GM12891 (cell line): ENCODE measurements at regions not wholly inside any gene's neighbourhood (a gene's known extent, or its start where the extent isn't known, plus 50 kb on each side); places are given as distances from the start of the nearest gene placed in this dataset.
"Not testable (repeated sequence)": the region's sequence is repeated elsewhere in the genome, so short reads cannot be mapped to it uniquely, and the experiment has no call there.

ENCODE experiments used
- DNase-seq: peaks from one replicate; pipeline ENCODE4 v3.0.0; 2011; ENCODE audit warnings: low spot score; ENCODE audit not compliant: insufficient read length
- FAIRE-seq: peaks from 2 replicates; lab custom pipeline; 2011; peaks lifted over from hg19 to GRCh38; lab: Jason Lieb, UNC
- PAX5 ChIP-seq: IDR thresholded peaks from 2 replicates; pipeline ENCODE4 v1.6.1; 2011; ENCODE audit warnings: low read length, moderate library complexity, mild to moderate bottlenecking; ENCODE audit not compliant: insufficient read depth, severe bottlenecking
- POLR2A ChIP-seq: IDR thresholded peaks from 2 replicates; pipeline ENCODE4 v1.6.1; 2011; ENCODE audit warnings: low read depth, low read length, control low read depth
- POLR2AphosphoS5 ChIP-seq: IDR thresholded peaks from 2 replicates; pipeline ENCODE4 v1.6.1; 2011; ENCODE audit warnings: low read depth, low read length, control low read depth
- POU2F2 ChIP-seq: IDR thresholded peaks from 2 replicates; pipeline ENCODE4 v1.6.1; 2011; ENCODE audit warnings: low read depth, mild to moderate bottlenecking, control low read depth, low read length, moderate library complexity
- SPI1 ChIP-seq: IDR thresholded peaks from 2 replicates; pipeline ENCODE4 v1.6.1; 2011; ENCODE audit warnings: low read depth, low read length, control low read depth
- TAF1 ChIP-seq: IDR thresholded peaks from 2 replicates; pipeline ENCODE4 v1.6.1; 2011; ENCODE audit warnings: low read depth, low read length, control low read depth

- DNase-seq (no peak), FAIRE-seq (no peak)
- TF ChIP-seq POU2F2 (no peak), TAF1 (no peak), POLR2A (no peak), SPI1 (no peak)
Measured at GRCh38 chr19:23557381-23557780, 129.6 kb downstream of the ZNF675 start.

GRCh38 chr19:23554548-23554947, 132.5 kb downstream of the ZNF675 start:
- FAIRE-seq (no peak), DNase-seq (no peak)
- TF ChIP-seq POLR2AphosphoS5 (no peak), SPI1 (no peak), TAF1 (no peak), PAX5 (no peak), POLR2A (no peak), POU2F2 (no peak)

- DNase-seq, FAIRE-seq: not testable (repeated sequence)
Measured at GRCh38 chr19:23550102-23550501, 136.9 kb downstream of the ZNF675 start.

DNA sequence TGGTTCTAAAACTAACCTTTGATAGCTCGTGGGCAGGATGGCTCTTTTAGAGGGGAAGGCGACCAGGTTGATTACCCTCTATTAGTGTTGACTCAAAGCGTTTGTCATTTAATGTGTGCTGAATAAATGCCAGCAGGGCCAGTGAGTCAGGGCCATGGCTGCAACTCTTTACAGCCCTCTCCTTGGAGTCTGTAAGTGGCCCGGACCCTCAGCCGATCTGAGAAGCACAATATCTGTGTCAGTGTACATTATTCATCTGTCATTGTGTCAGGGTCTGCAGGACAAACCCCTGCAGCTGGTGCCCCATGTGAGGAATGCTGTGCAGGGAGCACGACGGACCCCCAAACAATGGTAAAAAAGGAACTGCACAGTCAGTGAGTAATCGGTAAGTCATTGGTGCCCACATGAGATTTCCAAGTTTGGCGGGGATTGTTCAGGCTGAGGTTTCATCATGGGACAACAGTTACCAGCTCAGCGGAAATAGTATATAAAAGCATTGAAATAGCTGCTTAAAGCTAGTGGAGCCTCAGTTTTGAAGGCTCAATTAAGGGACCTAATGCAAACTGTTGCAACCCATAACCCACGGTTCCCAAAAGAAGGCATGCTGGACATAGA, 139.1 kb downstream of the ZNF675 start:
- FAIRE-seq (no peak), DNase-seq (no peak)
- TF ChIP-seq POU2F2 (no peak), SPI1 (no peak), PAX5 (no peak), POLR2AphosphoS5 (no peak), TAF1 (no peak), POLR2A (no peak)

GRCh38 chr19:23547156-23547555, 139.9 kb downstream of the ZNF675 start:
- DNase-seq (no peak), FAIRE-seq (no peak)
- no peak for TF ChIP-seq SPI1
- no peak for TF ChIP-seq POU2F2
- no peak for TF ChIP-seq PAX5
- no peak for TF ChIP-seq TAF1
- TF ChIP-seq POLR2A: no peak
- TF ChIP-seq POLR2AphosphoS5: no peak

- DNase-seq (no peak), FAIRE-seq (no peak)
- TF ChIP-seq PAX5 (no peak), POLR2AphosphoS5 (no peak), SPI1 (no peak), POU2F2 (no peak), POLR2A (no peak)
Measured at GRCh38 chr19:23543351-23543750, 143.7 kb downstream of the ZNF675 start.

GRCh38 chr19:23542562-23542961, 144.4 kb downstream of the ZNF675 start:
- DNase-seq (no peak), FAIRE-seq (no peak)
- TF ChIP-seq POU2F2 (no peak), POLR2AphosphoS5 (no peak), POLR2A (no peak)

GRCh38 chr19:23541991-23542390, 145.0 kb downstream of the ZNF675 start:
- no peak for FAIRE-seq
- no peak for TF ChIP-seq TAF1
- TF ChIP-seq POLR2AphosphoS5: no peak
- TF ChIP-seq SPI1: no peak
- TF ChIP-seq POU2F2: no peak
- TF ChIP-seq PAX5: no peak
- no peak for TF ChIP-seq POLR2A
- DNase-seq: no peak

- DNase-seq, FAIRE-seq: not testable (repeated sequence)
Measured at GRCh38 chr19:23540180-23540579, 144.9 kb upstream of the ZNF91 start.

GRCh38 chr19:23539499-23539898, 144.2 kb upstream of the ZNF91 start:
- TF ChIP-seq POLR2A (no peak), POU2F2 (no peak), SPI1 (no peak), POLR2AphosphoS5 (no peak), PAX5 (no peak), TAF1 (no peak)
- no peak for FAIRE-seq
- no peak for DNase-seq

GRCh38 chr19:23537136-23537535, 141.9 kb upstream of the ZNF91 start:
- DNase-seq, FAIRE-seq: not testable (repeated sequence)

GRCh38 chr19:23536341-23536740, 141.1 kb upstream of the ZNF91 start:
- DNase-seq, FAIRE-seq: not testable (repeated sequence)

- not testable (repeated sequence) for FAIRE-seq, DNase-seq
Measured at GRCh38 chr19:23535901-23536300, 140.6 kb upstream of the ZNF91 start.

DNA sequence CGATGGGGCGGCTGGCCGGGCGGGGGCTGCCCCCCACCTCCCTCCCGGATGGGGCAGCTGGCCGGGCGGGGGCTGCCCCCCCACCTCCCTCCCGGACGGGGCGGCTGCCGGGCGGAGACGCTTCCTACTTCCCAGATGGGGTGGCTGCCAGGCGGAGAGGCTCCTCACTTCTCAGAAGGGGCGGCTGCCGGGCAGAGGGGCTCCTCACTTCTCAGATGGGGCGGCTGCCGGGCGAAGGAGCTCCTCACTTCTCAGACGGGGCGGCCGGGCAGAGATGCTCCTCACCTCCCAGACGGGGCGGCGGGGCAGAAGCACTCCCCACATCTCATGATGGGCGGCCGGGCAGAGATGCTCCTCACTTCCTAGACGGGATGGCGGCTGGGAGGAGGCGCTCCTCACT, 138.2 kb upstream of the ZNF91 start:
- FAIRE-seq, DNase-seq: not testable (repeated sequence)
